GM23338 (cell line): ENCODE measurements at regions not wholly inside any gene's neighbourhood (a gene's known extent, or its start where the extent isn't known, plus 50 kb on each side); places are given as distances from the start of the nearest gene placed in this dataset.

Experiments used
- ATAC-seq: fragments of 200-7000 bp; cut with Tn5 transposase; 3 replicates; pipeline ENCODE4 v1.9.1; 2020
- DNase-seq: peaks from one replicate; pipeline ENCODE4 v3.0.0-alpha.2; 2015; ENCODE audit warnings: low spot score
- H2AFZ ChIP-seq: fragments of 200-600 bp; sonication (generic); 2 replicates; pipeline ENCODE4 v1.8.0; 2016; ENCODE audit warnings: antibody characterized with exemption, mild to moderate bottlenecking, moderate library complexity
- H3F3A ChIP-seq: fragments of 200-600 bp; sonication (generic); replicated peaks from 2 replicates; pipeline ENCODE4 v1.8.0; 2017; ENCODE audit warnings: antibody characterized with exemption, mixed run types, low read depth
- H3K27ac ChIP-seq: fragments of 200-600 bp; sonication (generic); 2 replicates; pipeline ENCODE4 v1.6.1; 2016; ENCODE audit warnings: low read depth
- H3K27me3 ChIP-seq: fragments of 200-600 bp; sonication (generic); 2 replicates; pipeline ENCODE4 v1.8.0; 2016; ENCODE audit warnings: mild to moderate bottlenecking, mixed run types, moderate library complexity; ENCODE audit not compliant: insufficient read depth
- H3K36me3 ChIP-seq: fragments of 200-600 bp; sonication (generic); 2 replicates; pipeline ENCODE4 v1.8.0; 2016; ENCODE audit warnings: mild to moderate bottlenecking; ENCODE audit not compliant: insufficient read depth
- H3K4me1 ChIP-seq: fragments of 200-600 bp; sonication (generic); 2 replicates; pipeline ENCODE4 v1.8.0; 2016; ENCODE audit warnings: mild to moderate bottlenecking, moderate library complexity; ENCODE audit not compliant: insufficient read depth
- H3K4me2 ChIP-seq: fragments of 200-600 bp; sonication (generic); 2 replicates; pipeline ENCODE4 v1.7.1; 2017; ENCODE audit warnings: mixed run types
- H3K4me3 ChIP-seq: fragments of 200-600 bp; sonication (generic); 2 replicates; pipeline ENCODE4 v1.6.1; 2016; ENCODE audit warnings: mixed run types
- H3K79me2 ChIP-seq: fragments of 200-600 bp; sonication (generic); replicated peaks from 2 replicates; pipeline ENCODE4 v1.8.0; 2017; ENCODE audit warnings: mild to moderate bottlenecking; ENCODE audit not compliant: insufficient read depth
- H3K9me2 ChIP-seq: fragments of 200-600 bp; sonication (generic); 2 replicates; pipeline ENCODE4 v1.8.0; 2017; ENCODE audit not compliant: insufficient read depth
- H4K20me1 ChIP-seq: fragments of 200-600 bp; sonication (generic); replicated peaks from 2 replicates; pipeline ENCODE4 v1.8.0; 2017; ENCODE audit warnings: mild to moderate bottlenecking; ENCODE audit not compliant: insufficient read depth
- H3K27ac Mint-ChIP-seq: 2 replicates; pipeline ENCODE4 v1.8.0; 2020; ENCODE audit warnings: inconsistent platforms, mild to moderate bottlenecking, moderate library complexity, mixed read lengths
- H3K27me3 Mint-ChIP-seq: 3 replicates; pipeline ENCODE4 v1.8.0; 2022; ENCODE audit warnings: low read depth, mild to moderate bottlenecking, moderate library complexity, mixed read lengths, inconsistent platforms; ENCODE audit not compliant: insufficient read depth, poor library complexity
- H3K36me3 Mint-ChIP-seq: 3 replicates; pipeline ENCODE4 v1.8.0; 2021; ENCODE audit warnings: low read depth, mild to moderate bottlenecking, inconsistent platforms, moderate library complexity, mixed read lengths
- H3K4me1 Mint-ChIP-seq: 3 replicates; pipeline ENCODE4 v1.8.0; 2020; ENCODE audit warnings: mild to moderate bottlenecking, inconsistent platforms, mixed read lengths
- H3K4me3 Mint-ChIP-seq: 3 replicates; pipeline ENCODE4 v1.8.0; 2021; ENCODE audit warnings: moderate library complexity, mild to moderate bottlenecking, inconsistent platforms, mixed read lengths
- H3K9me3 Mint-ChIP-seq: 3 replicates; pipeline ENCODE4 v1.8.0; 2020; ENCODE audit warnings: moderate library complexity, mild to moderate bottlenecking, inconsistent platforms, mixed read lengths
- CREB1 ChIP-seq: fragments of 250-450 bp; sonication (Bioruptor Pico); IDR thresholded peaks from 2 replicates; pipeline ENCODE4 v1.5.0; 2020; ENCODE audit warnings: low read depth, mild to moderate bottlenecking, moderate library complexity
- CTCF ChIP-seq, 2 experiments: fragments of 200-600 bp in 1 of 2; sonication (generic) in 1 of 2; conservative IDR thresholded peaks; 2 replicates each; pipeline versions ENCODE4 v1.5.1 to v1.6.1; 2016 to 2017; ENCODE audit warnings: antibody characterized with exemption in 2 of 2, low read depth in 2 of 2, mild to moderate bottlenecking in 2 of 2, moderate library complexity in 1 of 2
- EZH2 ChIP-seq: fragments of 200-600 bp; sonication (generic); IDR thresholded peaks from one replicate; pipeline ENCODE4 v1.8.0; 2017; ENCODE audit warnings: antibody characterized with exemption, mild to moderate bottlenecking, low read depth; ENCODE audit not compliant: unreplicated experiment
- EZH2phosphoT487 ChIP-seq: fragments of 200-600 bp; sonication (generic); IDR thresholded peaks from one replicate; pipeline ENCODE4 v1.8.1; 2018; ENCODE audit warnings: antibody characterized with exemption; ENCODE audit not compliant: unreplicated experiment
- JUNB ChIP-seq: IDR thresholded peaks from one replicate; pipeline ENCODE4 v1.6.1; 2016; ENCODE audit warnings: antibody characterized with exemption; ENCODE audit not compliant: unreplicated experiment
- NANOG ChIP-seq: IDR thresholded peaks from 2 replicates; pipeline ENCODE4 v1.6.1; 2016; ENCODE audit warnings: antibody characterized with exemption, borderline replicate concordance
- POLR2AphosphoS5 ChIP-seq: IDR thresholded peaks from 2 replicates; pipeline ENCODE4 v1.6.1; 2016; ENCODE audit warnings: antibody characterized with exemption, low read depth
- STAT1 ChIP-seq: IDR thresholded peaks from one replicate; pipeline ENCODE4 v1.6.1; 2016; ENCODE audit warnings: antibody characterized with exemption; ENCODE audit not compliant: unreplicated experiment
- ZNF114 ChIP-seq: fragments of 250-450 bp; sonication (Bioruptor Pico); IDR thresholded peaks from 2 replicates; pipeline ENCODE4 v1.5.0; 2020; ENCODE audit warnings: mild to moderate bottlenecking, moderate library complexity
- ZNF331 ChIP-seq: fragments of 250-450 bp; sonication (Bioruptor Pico); IDR thresholded peaks from 2 replicates; pipeline ENCODE4 v1.5.0; 2020; ENCODE audit warnings: low read depth, mild to moderate bottlenecking, moderate library complexity
- TF ChIP-seq, protein P1 (sequence below): fragments of 250-450 bp; sonication (Bioruptor Pico); IDR thresholded peaks from 2 replicates; pipeline ENCODE4 v1.5.0; 2020; ENCODE audit warnings: mild to moderate bottlenecking, moderate library complexity
- TF ChIP-seq, protein P2 (sequence below): IDR thresholded peaks from 2 replicates; pipeline ENCODE4 v1.6.1; 2016; ENCODE audit warnings: antibody characterized with exemption
- TF ChIP-seq, protein P3 (sequence below): IDR thresholded peaks from one replicate; pipeline ENCODE4 v1.6.1; 2018; ENCODE audit warnings: antibody characterized with exemption; ENCODE audit not compliant: unreplicated experiment

DNA sequence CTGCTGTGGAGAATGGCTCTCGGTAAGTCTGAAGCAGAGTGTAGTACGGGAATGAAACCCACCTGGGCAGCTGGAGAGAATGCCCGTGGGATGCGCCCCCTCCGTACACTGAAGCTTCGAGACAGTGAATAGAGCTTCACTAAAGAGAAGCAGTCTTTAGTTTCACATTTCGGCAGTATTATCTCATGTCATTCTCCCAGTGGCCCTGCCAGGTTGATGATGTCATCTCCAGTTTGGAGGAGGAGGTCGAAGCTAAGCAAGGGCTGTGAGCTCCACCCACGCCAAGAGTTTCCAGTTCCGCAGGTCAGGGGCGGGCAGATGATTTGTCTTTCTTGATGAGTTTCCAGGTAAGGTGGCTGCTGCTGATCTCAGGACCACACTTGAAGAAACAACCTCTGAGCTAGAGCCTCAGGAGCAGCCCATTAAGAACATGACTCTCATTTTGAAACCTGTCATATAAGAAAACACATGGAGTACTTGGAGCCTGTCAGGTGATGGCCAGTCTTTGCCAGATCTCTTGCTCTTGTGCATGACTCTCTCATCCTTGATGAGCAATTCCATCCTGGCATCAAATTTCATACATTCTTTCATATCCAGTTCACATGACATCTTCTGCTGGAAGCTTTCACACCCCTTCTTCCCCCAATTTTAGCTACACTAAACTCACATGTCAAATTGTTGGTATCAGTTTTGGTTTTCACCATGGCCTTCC is 475.0 kb downstream of the RNF144A start:
- Mint-ChIP-seq H3K9me3 (no peaks in the 10 kb centered on the region), H3K4me1 (no peaks in the 10 kb centered on the region), H3K4me3 (no peak overlapping the region), H3K27ac (no peak overlapping the region), H3K36me3 (no peaks in the 10 kb centered on the region), H3K27me3 (no peaks in the 10 kb centered on the region)
- Histone ChIP-seq H4K20me1 (no peaks in the 10 kb centered on the region), H3K27ac (no peak overlapping the region), H3K4me1 (no peaks in the 10 kb centered on the region), H3K4me2 (no peak overlapping the region), H2AFZ (0 out of 2 replicates have a peak overlapping the region, but pooled peaks have one; percentile 23), H3K36me3 (no peaks in the 10 kb centered on the region), H3K79me2 (no peaks in the 10 kb centered on the region), H3K27me3 (no peaks in the 10 kb centered on the region), H3K4me3 (no peak overlapping the region), H3F3A (no peaks in the 10 kb centered on the region), H3K9me2 (peaks cover 8% of the 10 kb centered on the region; the same call in 1 of the 2 replicates)
- DNase-seq (no peak), ATAC-seq (no peak)
- TF ChIP-seq STAT1 = no peak
- no peak for TF ChIP-seq JUNB
- no peak for TF ChIP-seq ZNF331 (CRISPR knock-in tag)
- TF ChIP-seq CREB1 (CRISPR knock-in tag) = no peak
- TF ChIP-seq, protein P1, sequence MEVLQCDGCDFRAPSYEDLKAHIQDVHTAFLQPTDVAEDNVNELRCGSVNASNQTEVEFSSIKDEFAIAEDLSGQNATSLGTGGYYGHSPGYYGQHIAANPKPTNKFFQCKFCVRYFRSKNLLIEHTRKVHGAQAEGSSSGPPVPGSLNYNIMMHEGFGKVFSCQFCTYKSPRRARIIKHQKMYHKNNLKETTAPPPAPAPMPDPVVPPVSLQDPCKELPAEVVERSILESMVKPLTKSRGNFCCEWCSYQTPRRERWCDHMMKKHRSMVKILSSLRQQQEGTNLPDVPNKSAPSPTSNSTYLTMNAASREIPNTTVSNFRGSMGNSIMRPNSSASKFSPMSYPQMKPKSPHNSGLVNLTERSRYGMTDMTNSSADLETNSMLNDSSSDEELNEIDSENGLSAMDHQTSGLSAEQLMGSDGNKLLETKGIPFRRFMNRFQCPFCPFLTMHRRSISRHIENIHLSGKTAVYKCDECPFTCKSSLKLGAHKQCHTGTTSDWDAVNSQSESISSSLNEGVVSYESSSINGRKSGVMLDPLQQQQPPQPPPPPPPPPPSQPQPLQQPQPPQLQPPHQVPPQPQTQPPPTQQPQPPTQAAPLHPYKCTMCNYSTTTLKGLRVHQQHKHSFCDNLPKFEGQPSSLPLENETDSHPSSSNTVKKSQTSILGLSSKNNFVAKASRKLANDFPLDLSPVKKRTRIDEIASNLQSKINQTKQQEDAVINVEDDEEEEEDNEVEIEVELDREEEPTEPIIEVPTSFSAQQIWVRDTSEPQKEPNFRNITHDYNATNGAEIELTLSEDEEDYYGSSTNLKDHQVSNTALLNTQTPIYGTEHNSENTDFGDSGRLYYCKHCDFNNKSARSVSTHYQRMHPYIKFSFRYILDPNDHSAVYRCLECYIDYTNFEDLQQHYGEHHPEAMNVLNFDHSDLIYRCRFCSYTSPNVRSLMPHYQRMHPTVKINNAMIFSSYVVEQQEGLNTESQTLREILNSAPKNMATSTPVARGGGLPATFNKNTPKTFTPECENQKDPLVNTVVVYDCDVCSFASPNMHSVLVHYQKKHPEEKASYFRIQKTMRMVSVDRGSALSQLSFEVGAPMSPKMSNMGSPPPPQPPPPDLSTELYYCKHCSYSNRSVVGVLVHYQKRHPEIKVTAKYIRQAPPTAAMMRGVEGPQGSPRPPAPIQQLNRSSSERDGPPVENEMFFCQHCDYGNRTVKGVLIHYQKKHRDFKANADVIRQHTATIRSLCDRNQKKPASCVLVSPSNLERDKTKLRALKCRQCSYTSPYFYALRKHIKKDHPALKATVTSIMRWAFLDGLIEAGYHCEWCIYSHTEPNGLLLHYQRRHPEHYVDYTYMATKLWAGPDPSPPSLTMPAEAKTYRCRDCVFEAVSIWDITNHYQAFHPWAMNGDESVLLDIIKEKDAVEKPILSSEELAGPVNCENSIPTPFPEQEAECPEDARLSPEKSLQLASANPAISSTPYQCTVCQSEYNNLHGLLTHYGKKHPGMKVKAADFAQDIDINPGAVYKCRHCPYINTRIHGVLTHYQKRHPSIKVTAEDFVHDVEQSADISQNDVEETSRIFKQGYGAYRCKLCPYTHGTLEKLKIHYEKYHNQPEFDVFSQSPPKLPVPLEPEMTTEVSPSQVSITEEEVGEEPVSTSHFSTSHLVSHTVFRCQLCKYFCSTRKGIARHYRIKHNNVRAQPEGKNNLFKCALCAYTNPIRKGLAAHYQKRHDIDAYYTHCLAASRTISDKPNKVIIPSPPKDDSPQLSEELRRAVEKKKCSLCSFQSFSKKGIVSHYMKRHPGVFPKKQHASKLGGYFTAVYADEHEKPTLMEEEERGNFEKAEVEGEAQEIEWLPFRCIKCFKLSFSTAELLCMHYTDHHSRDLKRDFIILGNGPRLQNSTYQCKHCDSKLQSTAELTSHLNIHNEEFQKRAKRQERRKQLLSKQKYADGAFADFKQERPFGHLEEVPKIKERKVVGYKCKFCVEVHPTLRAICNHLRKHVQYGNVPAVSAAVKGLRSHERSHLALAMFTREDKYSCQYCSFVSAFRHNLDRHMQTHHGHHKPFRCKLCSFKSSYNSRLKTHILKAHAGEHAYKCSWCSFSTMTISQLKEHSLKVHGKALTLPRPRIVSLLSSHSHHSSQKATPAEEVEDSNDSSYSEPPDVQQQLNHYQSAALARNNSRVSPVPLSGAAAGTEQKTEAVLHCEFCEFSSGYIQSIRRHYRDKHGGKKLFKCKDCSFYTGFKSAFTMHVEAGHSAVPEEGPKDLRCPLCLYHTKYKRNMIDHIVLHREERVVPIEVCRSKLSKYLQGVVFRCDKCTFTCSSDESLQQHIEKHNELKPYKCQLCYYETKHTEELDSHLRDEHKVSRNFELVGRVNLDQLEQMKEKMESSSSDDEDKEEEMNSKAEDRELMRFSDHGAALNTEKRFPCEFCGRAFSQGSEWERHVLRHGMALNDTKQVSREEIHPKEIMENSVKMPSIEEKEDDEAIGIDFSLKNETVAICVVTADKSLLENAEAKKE (CRISPR knock-in tag) = no peak
- no peak for TF ChIP-seq EZH2
- TF ChIP-seq, protein P2, sequence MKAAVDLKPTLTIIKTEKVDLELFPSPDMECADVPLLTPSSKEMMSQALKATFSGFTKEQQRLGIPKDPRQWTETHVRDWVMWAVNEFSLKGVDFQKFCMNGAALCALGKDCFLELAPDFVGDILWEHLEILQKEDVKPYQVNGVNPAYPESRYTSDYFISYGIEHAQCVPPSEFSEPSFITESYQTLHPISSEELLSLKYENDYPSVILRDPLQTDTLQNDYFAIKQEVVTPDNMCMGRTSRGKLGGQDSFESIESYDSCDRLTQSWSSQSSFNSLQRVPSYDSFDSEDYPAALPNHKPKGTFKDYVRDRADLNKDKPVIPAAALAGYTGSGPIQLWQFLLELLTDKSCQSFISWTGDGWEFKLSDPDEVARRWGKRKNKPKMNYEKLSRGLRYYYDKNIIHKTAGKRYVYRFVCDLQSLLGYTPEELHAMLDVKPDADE = no peak
- no peak for TF ChIP-seq EZH2phosphoT487
- no peak for TF ChIP-seq POLR2AphosphoS5
- TF ChIP-seq, protein P3, sequence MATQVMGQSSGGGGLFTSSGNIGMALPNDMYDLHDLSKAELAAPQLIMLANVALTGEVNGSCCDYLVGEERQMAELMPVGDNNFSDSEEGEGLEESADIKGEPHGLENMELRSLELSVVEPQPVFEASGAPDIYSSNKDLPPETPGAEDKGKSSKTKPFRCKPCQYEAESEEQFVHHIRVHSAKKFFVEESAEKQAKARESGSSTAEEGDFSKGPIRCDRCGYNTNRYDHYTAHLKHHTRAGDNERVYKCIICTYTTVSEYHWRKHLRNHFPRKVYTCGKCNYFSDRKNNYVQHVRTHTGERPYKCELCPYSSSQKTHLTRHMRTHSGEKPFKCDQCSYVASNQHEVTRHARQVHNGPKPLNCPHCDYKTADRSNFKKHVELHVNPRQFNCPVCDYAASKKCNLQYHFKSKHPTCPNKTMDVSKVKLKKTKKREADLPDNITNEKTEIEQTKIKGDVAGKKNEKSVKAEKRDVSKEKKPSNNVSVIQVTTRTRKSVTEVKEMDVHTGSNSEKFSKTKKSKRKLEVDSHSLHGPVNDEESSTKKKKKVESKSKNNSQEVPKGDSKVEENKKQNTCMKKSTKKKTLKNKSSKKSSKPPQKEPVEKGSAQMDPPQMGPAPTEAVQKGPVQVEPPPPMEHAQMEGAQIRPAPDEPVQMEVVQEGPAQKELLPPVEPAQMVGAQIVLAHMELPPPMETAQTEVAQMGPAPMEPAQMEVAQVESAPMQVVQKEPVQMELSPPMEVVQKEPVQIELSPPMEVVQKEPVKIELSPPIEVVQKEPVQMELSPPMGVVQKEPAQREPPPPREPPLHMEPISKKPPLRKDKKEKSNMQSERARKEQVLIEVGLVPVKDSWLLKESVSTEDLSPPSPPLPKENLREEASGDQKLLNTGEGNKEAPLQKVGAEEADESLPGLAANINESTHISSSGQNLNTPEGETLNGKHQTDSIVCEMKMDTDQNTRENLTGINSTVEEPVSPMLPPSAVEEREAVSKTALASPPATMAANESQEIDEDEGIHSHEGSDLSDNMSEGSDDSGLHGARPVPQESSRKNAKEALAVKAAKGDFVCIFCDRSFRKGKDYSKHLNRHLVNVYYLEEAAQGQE = no peak
- no peak for TF ChIP-seq NANOG
- no peak for TF ChIP-seq ZNF114 (CRISPR knock-in tag)
- no peak for TF ChIP-seq CTCF (conservative IDR thresholded peaks at IDR 0.05; ENCODE audit: low read depth in 2 of 2)
